GOT3 (cell line): ENCODE measurements at regions not wholly inside any gene's neighbourhood (a gene's known extent, or its start where the extent isn't known, plus 50 kb on each side); places are given as distances from the start of the nearest gene placed in this dataset.
"Not testable (repeated sequence)": the region's sequence is repeated elsewhere in the genome, so short reads cannot be mapped to it uniquely, and the experiment has no call there.

Experiments used
- DNase-seq: peaks from one replicate; lab custom pipeline; 2025; ENCODE audit warnings: mixed read lengths; lab: John Stamatoyannopoulos, UW

DNA sequence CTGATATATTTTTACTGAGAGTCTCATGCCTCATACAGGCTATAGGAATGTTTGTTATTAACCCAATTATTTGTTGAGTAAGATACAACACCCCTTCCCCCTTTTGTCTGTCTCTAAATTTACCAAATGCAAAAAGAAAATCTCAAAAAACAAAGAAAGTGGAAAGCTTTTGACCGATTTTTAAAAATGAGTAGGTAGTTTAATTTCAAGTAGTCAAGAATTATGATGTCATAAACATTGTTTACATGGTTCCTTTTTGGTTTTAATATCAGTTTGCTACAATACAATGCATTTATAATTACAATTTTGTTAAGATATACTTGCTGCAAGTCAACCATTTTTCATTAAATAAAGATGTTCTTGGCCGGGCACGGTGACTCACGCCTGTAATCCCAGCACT, 84.7 kb upstream of the HMGA2 start:
- no peak for DNase-seq

- DNase-seq, result no peak
These were observed 83.8 kb upstream of the HMGA2 start for GRCh38 chr12:65740506-65740872.

DNA sequence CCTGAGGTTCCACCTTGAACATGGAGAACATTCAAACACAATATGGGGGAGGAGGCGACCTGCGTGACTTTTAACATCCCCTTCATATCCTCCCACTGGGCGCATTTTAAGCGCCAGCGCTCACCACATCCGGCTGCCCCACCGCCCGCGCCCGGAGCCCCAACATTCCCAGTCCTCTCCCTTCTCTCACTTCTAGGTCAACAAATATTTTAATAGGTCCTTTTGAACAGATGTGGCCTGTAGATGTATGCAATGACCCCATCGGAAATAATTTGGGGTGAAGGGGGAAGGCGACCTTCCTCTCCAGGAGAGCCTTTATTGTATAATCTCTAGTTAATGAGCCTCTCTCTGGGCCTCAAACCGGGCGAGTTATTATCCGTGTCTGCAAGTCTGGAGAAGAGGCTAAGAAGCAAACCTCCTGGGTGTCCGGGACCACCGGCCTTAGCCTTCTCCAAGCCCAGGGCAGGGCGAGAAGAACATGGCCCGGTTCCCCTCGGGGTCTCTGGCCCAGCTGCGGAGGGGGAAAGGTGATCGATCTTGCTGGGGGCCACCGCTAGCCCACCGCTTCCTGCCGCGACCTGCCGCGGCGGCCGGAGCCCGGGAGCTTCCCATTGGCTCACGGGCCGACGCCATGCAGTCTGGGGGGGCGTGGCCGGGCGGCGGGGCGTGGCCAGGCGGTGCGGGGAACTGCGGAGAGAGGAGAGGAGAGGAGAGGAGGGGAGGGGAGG, 83.2 kb upstream of the HMGA2 start:
- DNase-seq, result no peak

DNA sequence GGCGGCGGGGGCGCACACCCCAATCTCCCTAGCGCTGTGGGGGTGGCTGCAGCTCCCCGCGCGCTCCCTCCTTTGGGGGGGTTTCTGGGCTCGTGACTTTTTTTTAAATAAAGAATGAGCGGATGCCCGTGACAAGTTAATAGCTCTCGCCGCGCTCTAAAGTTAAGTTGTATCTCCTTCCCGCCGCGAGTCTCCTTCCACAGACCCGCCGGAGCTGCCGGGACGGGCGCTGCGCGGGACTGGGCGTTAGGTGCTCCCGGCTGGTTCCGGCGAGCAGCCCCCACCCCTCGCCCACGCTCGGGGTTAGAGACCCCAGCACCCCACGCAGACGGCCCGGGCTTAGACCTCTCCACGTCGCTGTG, 82.6 kb upstream of the HMGA2 start:
- no peak for DNase-seq

- DNase-seq, result no peak
These were observed 82.0 kb upstream of the HMGA2 start for GRCh38 chr12:65742018-65743010.

DNA sequence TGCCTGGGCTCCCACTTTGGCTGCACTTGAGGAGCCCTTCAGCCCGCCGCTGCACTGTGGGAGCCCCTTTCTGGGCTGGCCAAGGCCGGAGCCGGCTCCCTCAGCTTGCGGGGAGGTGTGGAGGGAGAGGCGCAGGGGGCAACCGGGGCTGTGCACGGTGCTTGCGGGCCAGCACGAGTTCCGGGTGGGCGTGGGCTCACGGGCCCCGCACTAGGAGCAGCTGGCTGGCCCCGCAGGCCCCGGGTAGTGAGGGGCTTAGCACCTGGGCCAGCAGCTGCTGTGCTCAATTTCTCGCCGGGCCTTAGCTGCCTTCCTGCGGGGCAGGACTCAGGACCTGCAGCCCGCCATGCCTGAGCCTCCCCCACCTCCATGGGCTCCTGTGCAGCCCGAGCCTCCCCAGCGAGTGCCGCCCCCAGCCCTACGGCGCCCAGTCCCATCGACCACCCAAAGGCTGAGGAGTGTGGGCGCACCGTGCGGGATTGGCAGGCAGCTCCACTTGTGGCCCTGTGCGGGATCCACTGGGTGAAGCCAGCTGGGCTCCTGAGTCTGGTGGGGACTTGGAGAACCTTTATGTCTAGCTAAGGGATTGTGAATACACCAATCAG, 79.9 kb upstream of the HMGA2 start:
- DNase-seq, result not testable (repeated sequence)

- DNase-seq, result no peak
These were observed 76.9 kb upstream of the HMGA2 start for GRCh38 chr12:65747338-65747737.

DNA sequence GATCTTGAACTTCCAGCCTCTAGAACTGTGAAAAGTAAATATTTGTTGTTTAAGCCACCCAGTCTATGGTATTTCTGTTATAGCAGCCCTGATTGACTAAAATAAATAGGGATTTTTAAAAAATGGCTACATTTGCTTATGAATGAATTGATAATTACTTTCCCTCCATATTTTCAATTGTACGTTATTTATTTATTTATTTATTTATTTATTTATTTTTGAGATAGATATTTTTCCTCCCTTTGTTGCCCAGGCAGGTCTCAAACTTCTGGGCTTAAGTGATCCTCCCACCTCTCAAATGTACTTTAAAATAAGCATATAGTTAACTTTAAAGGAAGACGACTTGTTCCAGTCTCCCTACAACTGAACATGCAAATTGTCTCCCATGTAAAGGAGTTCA, 76.0 kb upstream of the HMGA2 start:
- no peak for DNase-seq

DNA sequence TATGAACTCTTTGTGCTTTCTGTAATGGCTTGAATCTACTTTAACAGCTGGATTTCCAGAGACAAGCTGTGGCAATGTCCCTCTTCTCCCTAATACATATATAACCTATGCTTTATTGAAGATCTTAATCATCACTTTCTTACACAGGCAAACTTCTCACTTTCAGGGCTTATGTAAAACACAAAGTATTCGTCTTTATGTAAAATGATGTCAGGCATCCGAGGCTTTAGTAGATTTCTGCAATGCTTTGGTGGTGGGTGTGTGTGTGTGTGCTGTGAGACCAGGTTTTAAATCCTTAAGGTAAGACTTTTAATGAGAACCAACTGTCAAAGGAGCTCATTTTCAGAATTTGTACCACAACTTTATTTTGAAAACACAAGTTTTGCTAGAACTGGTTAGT, 70.0 kb upstream of the HMGA2 start:
- no peak for DNase-seq

DNA sequence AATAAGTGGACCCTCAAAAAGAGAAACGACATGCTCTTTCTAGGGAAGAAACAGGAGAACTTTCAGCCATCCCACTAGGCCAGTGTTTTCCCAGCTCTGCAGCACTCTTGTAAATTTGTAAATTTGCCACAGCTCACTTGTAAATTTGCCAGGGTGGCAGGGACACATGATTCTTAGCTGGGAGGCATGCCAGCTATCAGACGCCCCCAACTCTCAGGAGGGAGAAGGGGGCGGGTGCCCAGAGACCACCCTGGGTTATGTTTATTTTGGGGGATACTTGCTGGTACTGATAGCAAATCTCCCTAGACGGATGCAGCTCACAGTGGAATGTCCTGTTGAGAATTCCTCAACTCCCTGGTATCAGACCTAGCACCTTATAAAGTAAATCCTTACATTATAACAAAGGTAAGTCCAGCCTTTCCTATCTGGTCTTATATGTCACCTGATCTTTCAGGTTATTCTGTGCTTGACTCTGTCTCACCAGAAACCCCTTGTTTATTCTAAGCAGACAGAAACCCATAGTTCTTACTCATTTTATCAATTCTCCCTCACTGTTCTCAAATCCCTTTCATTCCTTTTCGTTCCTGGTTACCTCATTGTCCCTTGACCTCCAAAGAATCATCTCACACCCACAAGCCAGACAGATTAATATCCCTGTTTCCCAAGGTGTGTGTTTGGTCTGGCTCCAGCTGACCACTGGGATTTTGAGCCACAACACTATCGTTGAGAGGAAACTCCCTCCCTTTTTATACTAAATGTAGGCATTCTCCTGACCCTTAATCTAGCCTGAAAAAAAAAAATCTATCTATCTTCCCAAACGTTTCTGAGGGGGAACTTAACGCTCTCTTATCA, 69.3 kb upstream of the HMGA2 start:
- no peak for DNase-seq

- no peak for DNase-seq
These were observed 68.7 kb upstream of the HMGA2 start for GRCh38 chr12:65755596-65755978.

GRCh38 chr12:65756267-65756666, 68.0 kb upstream of the HMGA2 start:
- no peak for DNase-seq

DNA sequence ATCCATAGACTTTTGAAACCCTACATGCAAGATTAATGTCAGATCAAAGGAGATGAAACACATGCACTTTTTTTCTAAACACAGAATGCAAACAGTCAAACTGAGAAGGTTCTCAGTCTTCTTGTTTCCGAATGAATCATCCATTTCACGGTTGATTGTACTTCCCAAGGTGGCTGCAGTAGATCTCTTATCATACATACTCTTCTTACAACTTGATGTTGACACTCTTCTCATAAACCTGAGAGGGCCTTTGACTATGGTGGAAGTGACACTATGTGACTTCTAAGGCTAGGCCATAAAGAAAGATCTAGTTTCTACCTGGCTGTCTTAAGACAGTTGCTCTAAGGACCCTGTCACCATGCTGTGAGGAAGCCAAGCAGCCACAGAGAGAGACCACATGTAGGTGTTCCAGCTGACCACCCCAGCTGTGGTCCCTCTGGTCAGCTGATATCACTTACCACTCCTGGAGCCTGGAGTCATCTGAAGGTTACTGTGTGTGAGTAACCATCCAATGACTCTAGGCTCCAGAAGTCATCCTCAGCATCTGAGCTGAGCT, 67.2 kb upstream of the HMGA2 start:
- DNase-seq, result no peak

- DNase-seq, result no peak
These were observed 65.9 kb upstream of the HMGA2 start for GRCh38 chr12:65758401-65758800.

- no peak for DNase-seq
These were observed 64.5 kb upstream of the HMGA2 start for GRCh38 chr12:65759735-65760134.

DNA sequence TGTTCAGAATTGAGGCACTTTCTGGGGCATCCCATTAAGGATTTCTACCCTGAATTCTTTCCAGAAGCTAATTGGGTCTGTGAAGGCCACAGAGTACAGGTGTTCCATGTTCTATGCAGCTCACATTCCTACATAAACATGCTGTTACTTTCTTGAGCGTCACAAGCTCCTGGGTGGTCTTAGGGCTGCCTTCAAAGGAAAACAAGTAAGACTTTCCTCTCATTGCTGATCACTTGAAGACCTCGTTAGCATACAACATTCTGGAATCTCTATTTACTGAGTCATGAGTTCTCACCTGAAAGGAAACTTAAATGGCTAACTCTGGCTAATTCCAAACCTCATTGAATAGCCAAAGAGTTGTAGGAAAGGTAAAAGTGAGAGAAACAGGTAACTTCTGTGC, 63.0 kb upstream of the HMGA2 start:
- DNase-seq, result no peak

GRCh38 chr12:65764325-65764724, 60.0 kb upstream of the HMGA2 start:
- no peak for DNase-seq

DNA sequence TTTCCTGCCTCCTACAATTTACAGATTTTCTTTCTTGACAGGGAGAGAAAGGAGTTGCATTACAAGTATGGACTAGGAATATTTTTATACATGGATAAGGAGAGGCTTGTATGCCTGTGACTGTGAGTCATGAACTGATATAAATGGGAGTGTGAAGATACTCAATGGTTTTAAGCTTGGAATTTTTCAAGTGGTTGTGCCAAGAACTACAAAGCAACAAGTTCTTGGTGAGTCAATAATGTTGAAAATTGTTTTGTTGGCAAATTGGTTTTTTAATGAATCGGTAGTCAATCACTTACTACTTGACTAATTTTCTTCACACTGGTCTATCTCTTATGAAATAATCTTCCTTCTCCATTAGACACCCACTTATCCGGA, 58.9 kb upstream of the HMGA2 start:
- DNase-seq, result no peak

DNA sequence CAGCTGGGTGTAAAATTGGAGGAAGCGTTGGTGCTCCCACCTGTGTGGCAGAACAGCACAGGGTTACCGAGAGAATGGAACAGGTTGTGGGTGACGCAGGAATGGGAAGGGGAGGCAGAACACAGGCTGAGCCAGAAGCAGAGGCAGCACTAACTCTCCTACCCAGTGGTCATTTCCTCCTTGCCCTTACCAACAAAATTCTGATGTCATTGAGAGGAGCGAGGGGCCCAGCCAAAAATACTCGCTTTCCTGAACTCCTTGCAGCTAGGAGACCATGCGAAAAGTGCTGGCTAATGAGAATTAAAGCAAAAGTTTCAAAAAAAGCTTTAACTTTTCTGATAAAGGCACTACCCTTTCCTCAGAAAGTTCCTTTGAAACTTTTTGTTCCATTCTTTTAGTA, 54.4 kb upstream of the HMGA2 start:
- DNase-seq, result no peak
